Neural cell (in vitro differentiated cells): ENCODE measurements at regions not wholly inside any gene's neighbourhood (a gene's known extent, or its start where the extent isn't known, plus 50 kb on each side); places are given as distances from the start of the nearest gene placed in this dataset.
A peak's percentile ranks its signal among the peaks of the same experiment; 100 is the strongest.

ENCODE experiments used
- H2AFZ ChIP-seq: fragments of 200-600, 300-800 bp; sonication (generic), shearing (Covaris generic); 2 replicates; pipeline ENCODE4 v1.6.0; 2014; ENCODE audit warnings: low read depth, mild to moderate bottlenecking, antibody characterized with exemption, low read length, moderate library complexity
- H3F3A ChIP-seq: fragments of 200-600 bp; shearing (Covaris generic); 2 replicates; pipeline ENCODE4 v1.6.1; 2016; ENCODE audit warnings: mild to moderate bottlenecking, moderate library complexity, mixed read lengths, antibody characterized with exemption, low read length; ENCODE audit not compliant: insufficient read depth, poor library complexity, severe bottlenecking
- H3K27ac ChIP-seq: fragments of 200-600, 300-800 bp; sonication (generic), shearing (Covaris generic); 2 replicates; pipeline ENCODE4 v1.5.1; 2014; ENCODE audit warnings: mild to moderate bottlenecking, low read length, moderate library complexity
- H3K27me3 ChIP-seq: fragments of 300-800, 200-600 bp; sonication (generic), shearing (Covaris generic); 2 replicates; pipeline ENCODE4 v1.6.0; 2014; ENCODE audit warnings: mild to moderate bottlenecking, low read depth, low read length, moderate library complexity; ENCODE audit not compliant: insufficient read depth
- H3K36me3 ChIP-seq: fragments of 300-800, 200-600 bp; sonication (generic), shearing (Covaris generic); 2 replicates; pipeline ENCODE4 v1.5.1; 2014; ENCODE audit warnings: mild to moderate bottlenecking, antibody characterized with exemption, low read length, moderate library complexity; ENCODE audit not compliant: insufficient read depth
- H3K4me2 ChIP-seq: fragments of 300-800, 200-600 bp; sonication (generic), shearing (Covaris generic); 2 replicates; pipeline ENCODE4 v1.6.0; 2014; ENCODE audit warnings: mild to moderate bottlenecking, low read length
- H3K4me3 ChIP-seq: fragments of 300-800, 200-600 bp; sonication (generic), shearing (Covaris generic); 2 replicates; pipeline ENCODE4 v1.5.1; 2014; ENCODE audit warnings: mild to moderate bottlenecking, low read length, moderate library complexity
- H3K79me2 ChIP-seq: fragments of 200-600 bp; shearing (Covaris generic); replicated peaks from 2 replicates; pipeline ENCODE4 v1.6.0; 2014; ENCODE audit warnings: mild to moderate bottlenecking, low read length, moderate library complexity; ENCODE audit not compliant: insufficient read depth
- H3K9ac ChIP-seq: fragments of 300-800, 200-600 bp; sonication (generic), shearing (Covaris generic); 2 replicates; pipeline ENCODE4 v1.6.1; 2016; ENCODE audit warnings: mild to moderate bottlenecking, low read length, mixed read lengths
- H3K9me2 ChIP-seq: fragments of 200-600 bp; shearing (Covaris generic); 2 replicates; pipeline ENCODE4 v1.6.1; 2016; ENCODE audit warnings: mild to moderate bottlenecking, low read length, mixed read lengths; ENCODE audit not compliant: insufficient read depth
- H3K9me3 ChIP-seq: fragments of 200-600, 300-800 bp; sonication (generic), shearing (Covaris generic); 2 replicates; pipeline ENCODE4 v1.6.1; 2016; ENCODE audit warnings: mild to moderate bottlenecking, mixed run types, low read length, moderate library complexity, mixed read lengths
- H4K20me1 ChIP-seq: fragments of 200-600 bp; shearing (Covaris generic); 2 replicates; pipeline ENCODE4 v1.6.1; 2016; ENCODE audit warnings: mild to moderate bottlenecking, mixed run types; ENCODE audit not compliant: insufficient read depth
- EP300 ChIP-seq: fragments of 450-650 bp; conservative IDR thresholded peaks from 2 replicates; pipeline ENCODE4 v1.6.1; 2014; ENCODE audit warnings: antibody characterized with exemption, mild to moderate bottlenecking, moderate library complexity; ENCODE audit not compliant: poor library complexity, severe bottlenecking
- EZH2 ChIP-seq: fragments of 200-600, 300-800 bp; shearing (Covaris generic), sonication (generic); IDR thresholded peaks from 2 replicates; pipeline ENCODE4 v1.6.1; 2014; ENCODE audit warnings: antibody characterized with exemption, low read length, borderline replicate concordance, mild to moderate bottlenecking; ENCODE audit not compliant: insufficient read depth, poor library complexity, severe bottlenecking
- MXI1 ChIP-seq: fragments of 450-650 bp; conservative IDR thresholded peaks from 2 replicates; pipeline ENCODE4 v1.6.1; 2014; ENCODE audit warnings: antibody characterized with exemption, mild to moderate bottlenecking; ENCODE audit not compliant: poor library complexity, severe bottlenecking
- POLR2AphosphoS5 ChIP-seq: IDR thresholded peaks from 2 replicates; pipeline ENCODE4 v1.6.1; 2012
- RAD21 ChIP-seq: fragments of 450-650 bp; conservative IDR thresholded peaks from 2 replicates; pipeline ENCODE4 v1.6.1; 2014; ENCODE audit warnings: antibody characterized with exemption, mild to moderate bottlenecking, moderate library complexity
- SMC3 ChIP-seq: fragments of 450-650 bp; conservative IDR thresholded peaks from 2 replicates; pipeline ENCODE4 v1.6.1; 2014; ENCODE audit warnings: antibody characterized with exemption, mild to moderate bottlenecking, moderate library complexity; ENCODE audit not compliant: poor library complexity
- TAF1 ChIP-seq: IDR thresholded peaks from 2 replicates; pipeline ENCODE4 v1.6.1; 2012; ENCODE audit warnings: low read depth
- TF ChIP-seq, protein P1 (sequence below): IDR thresholded peaks from 2 replicates; pipeline ENCODE4 v1.6.1; 2012; ENCODE audit warnings: borderline replicate concordance
- TF ChIP-seq, protein P2 (sequence below): fragments of 450-650 bp; IDR thresholded peaks from 2 replicates; pipeline ENCODE4 v1.5.1; 2014; ENCODE audit warnings: antibody characterized with exemption, mild to moderate bottlenecking, moderate library complexity; ENCODE audit not compliant: poor library complexity, severe bottlenecking

DNA sequence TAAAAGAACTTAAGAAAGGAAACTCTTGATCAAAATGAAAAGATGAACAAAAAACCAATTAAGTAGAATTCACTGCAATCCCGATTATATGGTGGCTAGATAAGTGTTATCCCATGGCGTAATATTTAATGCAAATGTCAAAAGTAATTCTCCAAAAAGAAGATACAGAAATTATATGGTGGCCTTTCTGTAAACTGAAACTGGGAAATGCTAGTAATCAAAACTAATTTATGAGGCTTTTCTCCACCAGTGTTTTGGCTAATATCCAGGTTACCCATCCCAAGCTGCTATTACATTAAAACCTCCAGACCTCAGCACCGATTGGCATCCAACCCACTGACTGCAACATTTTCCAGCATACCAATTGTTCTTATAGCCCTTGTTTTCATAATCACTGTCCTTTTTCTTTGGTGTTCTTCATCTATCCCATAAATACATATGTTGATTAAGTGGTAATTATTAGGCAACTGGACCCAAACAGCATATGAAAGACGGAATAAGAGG lies 77.2 kb upstream of the TNRC6A start:
- no peaks in the 10 kb centered on the region for H3K27me3 ChIP-seq
- no peaks in the 10 kb centered on the region for H3F3A ChIP-seq
- H3K9me2 ChIP-seq: no peaks in the 10 kb centered on the region
- TF ChIP-seq, protein P1, sequence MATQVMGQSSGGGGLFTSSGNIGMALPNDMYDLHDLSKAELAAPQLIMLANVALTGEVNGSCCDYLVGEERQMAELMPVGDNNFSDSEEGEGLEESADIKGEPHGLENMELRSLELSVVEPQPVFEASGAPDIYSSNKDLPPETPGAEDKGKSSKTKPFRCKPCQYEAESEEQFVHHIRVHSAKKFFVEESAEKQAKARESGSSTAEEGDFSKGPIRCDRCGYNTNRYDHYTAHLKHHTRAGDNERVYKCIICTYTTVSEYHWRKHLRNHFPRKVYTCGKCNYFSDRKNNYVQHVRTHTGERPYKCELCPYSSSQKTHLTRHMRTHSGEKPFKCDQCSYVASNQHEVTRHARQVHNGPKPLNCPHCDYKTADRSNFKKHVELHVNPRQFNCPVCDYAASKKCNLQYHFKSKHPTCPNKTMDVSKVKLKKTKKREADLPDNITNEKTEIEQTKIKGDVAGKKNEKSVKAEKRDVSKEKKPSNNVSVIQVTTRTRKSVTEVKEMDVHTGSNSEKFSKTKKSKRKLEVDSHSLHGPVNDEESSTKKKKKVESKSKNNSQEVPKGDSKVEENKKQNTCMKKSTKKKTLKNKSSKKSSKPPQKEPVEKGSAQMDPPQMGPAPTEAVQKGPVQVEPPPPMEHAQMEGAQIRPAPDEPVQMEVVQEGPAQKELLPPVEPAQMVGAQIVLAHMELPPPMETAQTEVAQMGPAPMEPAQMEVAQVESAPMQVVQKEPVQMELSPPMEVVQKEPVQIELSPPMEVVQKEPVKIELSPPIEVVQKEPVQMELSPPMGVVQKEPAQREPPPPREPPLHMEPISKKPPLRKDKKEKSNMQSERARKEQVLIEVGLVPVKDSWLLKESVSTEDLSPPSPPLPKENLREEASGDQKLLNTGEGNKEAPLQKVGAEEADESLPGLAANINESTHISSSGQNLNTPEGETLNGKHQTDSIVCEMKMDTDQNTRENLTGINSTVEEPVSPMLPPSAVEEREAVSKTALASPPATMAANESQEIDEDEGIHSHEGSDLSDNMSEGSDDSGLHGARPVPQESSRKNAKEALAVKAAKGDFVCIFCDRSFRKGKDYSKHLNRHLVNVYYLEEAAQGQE: no peak
- TF ChIP-seq POLR2AphosphoS5: no peak
- TF ChIP-seq EZH2: no peak
- TF ChIP-seq EP300: no peak
- no peak for TF ChIP-seq SMC3
- TF ChIP-seq, protein P2, sequence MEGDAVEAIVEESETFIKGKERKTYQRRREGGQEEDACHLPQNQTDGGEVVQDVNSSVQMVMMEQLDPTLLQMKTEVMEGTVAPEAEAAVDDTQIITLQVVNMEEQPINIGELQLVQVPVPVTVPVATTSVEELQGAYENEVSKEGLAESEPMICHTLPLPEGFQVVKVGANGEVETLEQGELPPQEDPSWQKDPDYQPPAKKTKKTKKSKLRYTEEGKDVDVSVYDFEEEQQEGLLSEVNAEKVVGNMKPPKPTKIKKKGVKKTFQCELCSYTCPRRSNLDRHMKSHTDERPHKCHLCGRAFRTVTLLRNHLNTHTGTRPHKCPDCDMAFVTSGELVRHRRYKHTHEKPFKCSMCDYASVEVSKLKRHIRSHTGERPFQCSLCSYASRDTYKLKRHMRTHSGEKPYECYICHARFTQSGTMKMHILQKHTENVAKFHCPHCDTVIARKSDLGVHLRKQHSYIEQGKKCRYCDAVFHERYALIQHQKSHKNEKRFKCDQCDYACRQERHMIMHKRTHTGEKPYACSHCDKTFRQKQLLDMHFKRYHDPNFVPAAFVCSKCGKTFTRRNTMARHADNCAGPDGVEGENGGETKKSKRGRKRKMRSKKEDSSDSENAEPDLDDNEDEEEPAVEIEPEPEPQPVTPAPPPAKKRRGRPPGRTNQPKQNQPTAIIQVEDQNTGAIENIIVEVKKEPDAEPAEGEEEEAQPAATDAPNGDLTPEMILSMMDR: no peak
- TF ChIP-seq TAF1: no peak
- TF ChIP-seq MXI1: no peak
- no peak for TF ChIP-seq RAD21
- H3K9me3 ChIP-seq: no peaks in the 10 kb centered on the region
- H3K4me2 ChIP-seq: no peak overlapping the region
- H3K9ac ChIP-seq: no peak overlapping the region
- H2AFZ ChIP-seq: no peak overlapping the region
- no peak overlapping the region for H3K27ac ChIP-seq
- no peaks in the 10 kb centered on the region for H3K79me2 ChIP-seq
- no peaks in the 10 kb centered on the region for H3K36me3 ChIP-seq
- H3K4me3 ChIP-seq: no peak overlapping the region
- no peaks in the 10 kb centered on the region for H4K20me1 ChIP-seq

DNA sequence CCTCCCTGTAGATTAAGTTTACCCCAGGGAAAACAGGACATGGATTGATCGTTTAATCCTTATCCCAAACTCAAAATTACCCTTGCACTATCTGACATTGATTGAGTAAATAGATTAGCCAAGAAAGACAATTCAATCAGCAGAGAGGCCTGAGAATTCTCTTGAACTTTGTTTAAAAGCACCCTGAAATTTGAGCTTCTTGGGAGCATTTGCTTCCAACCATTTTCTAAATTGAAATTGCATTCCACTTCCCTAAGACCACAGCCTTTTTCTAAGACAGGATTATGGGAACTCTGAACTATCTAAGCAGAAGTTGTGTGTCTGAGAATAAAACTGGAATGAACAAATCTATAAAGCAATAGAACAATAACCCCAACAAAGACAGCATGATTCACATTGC lies 76.6 kb upstream of the TNRC6A start:
- Histone ChIP-seq H3K27ac (no peak overlapping the region), H3K4me2 (no peak overlapping the region), H3K9me3 (no peaks in the 10 kb centered on the region), H3K27me3 (no peaks in the 10 kb centered on the region), H2AFZ (peak overlapping the region; percentile 3), H3F3A (no peaks in the 10 kb centered on the region), H3K79me2 (no peaks in the 10 kb centered on the region), H3K36me3 (no peaks in the 10 kb centered on the region), H3K4me3 (no peak overlapping the region), H4K20me1 (no peaks in the 10 kb centered on the region), H3K9ac (no peak overlapping the region), H3K9me2 (no peaks in the 10 kb centered on the region)
- no peak for TF ChIP-seq MXI1
- TF ChIP-seq, protein P1: no peak
- no peak for TF ChIP-seq TAF1
- TF ChIP-seq POLR2AphosphoS5: no peak
- TF ChIP-seq, protein P2: no peak
- no peak for TF ChIP-seq RAD21
- TF ChIP-seq SMC3: no peak
